NCI-H2227 treated with DMSO at 0.1 percent for 48 hours (cell line): ENCODE measurements at regions not wholly inside any gene's neighbourhood (a gene's known extent, or its start where the extent isn't known, plus 50 kb on each side); places are given as distances from the start of the nearest gene placed in this dataset.
A peak's percentile ranks its signal among the peaks of the same experiment; 100 is the strongest.
"Not testable (repeated sequence)": the region's sequence is repeated elsewhere in the genome, so short reads cannot be mapped to it uniquely, and the experiment has no call there.

Source experiments
- DNase-seq: peaks from one replicate; lab custom pipeline; 2025; lab: John Stamatoyannopoulos, UW

GRCh38 chr5:156076912-156077311 lies 250.1 kb upstream of the SGCD start:
- DNase-seq, result no peak

- DNase-seq, result no peak
Measured at GRCh38 chr5:156087577-156088110, 239.3 kb upstream of the SGCD start.

DNA sequence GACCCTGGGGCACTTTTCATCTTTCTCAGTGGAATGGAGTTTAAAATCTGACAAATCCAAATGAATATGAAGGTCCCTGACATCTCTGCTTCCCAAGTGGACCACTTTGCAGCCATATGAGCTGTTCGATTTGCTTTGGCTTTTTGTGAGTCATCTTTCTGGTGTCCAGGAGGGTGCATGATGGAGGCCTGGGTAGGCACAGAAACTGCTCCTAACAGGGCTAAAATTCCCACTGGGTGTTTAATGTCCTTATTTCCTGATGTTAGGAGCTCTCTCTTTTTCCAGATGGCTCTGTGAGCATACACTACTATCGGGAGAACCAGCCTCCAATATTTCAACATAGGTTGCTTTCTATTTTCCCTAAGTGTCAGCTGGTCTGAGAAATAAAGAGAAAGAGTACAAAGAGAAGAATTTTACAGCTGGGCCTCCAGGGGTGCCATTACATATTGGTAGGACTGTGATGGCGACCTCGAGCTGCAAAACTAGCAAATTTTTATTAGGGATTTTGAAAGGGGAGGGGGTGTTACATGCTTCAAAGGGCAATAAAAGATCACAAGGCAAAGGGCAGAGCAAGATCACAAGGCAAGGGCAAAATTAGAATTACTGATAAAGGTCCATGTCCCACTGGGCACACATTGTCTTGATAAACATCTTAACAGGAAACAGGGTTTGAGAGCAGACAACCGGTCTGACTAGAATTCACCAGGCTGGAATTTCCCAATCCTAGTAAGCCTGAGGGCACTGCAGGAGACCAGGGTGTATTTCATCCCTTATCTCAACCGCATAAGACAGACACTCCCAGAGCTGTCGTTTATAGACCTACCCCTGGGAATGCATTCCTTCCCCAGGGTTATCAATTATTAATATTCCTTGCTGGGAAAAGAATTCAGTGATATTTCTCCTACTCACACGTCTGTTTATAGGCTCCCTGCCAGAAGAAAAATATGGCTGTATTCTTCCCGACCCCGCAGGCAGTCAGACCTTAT lies 236.7 kb upstream of the SGCD start:
- not testable (repeated sequence) for DNase-seq

DNA sequence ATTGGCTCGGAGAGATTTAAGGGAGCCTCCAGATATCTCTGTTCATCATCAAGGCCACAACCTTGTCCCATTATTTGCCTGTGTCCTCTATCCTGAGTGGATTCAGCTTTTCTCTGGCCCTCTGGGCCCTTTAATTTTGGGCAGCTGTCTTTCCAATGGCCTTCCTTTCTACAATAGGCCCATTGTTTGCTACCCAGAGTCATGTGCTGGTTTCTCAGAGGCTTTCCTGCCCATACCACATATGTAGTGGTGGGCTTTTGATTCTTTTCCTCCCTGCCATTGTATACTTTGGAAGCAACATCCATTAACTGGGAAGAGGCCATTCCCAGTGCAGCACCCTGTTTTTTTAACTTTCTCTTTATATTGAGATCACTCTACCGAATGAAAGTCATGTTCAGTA lies 233.9 kb upstream of the SGCD start:
- DNase-seq, result no peak

- no peak for DNase-seq
Measured at GRCh38 chr5:156094001-156094400, 233.0 kb upstream of the SGCD start.

- DNase-seq, result no peak
Measured at GRCh38 chr5:156095709-156096241, 231.2 kb upstream of the SGCD start.

- DNase-seq, result no peak
Measured at GRCh38 chr5:156096259-156096658, 230.7 kb upstream of the SGCD start.

DNA sequence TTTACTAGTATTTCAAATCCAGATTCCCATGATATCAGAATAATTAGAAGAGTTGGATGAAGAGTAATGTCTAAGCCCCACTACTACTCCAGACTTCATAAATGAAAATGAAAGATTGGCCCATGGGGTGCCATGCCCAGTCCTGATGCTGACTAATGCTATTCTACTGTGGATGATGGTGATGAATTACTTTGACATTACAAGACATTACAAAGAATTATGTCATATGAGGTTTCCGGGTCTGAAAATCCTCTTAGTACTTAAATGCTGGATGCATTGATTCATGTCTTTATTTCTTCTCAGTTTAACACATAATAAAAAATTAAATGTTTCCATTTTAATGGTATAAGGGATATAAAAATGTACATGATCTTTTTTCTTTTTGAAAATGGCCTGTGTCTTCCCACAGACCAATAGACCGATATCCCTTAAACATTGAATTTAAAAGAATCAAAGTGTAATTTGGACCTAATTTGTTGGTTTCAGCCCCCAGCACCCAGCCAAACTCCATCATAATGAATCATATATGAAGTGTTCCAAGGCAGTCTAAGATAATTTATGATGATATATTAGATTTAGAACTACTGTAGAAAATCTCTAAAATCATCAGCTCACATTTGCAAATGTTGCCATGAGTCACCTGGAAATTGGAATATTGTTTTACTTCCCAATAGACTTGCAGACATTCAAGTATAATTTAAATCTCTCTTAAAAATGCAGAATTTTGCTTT lies 223.6 kb upstream of the SGCD start:
- no peak for DNase-seq

- no peak for DNase-seq
Measured at GRCh38 chr5:156109317-156110023, 217.5 kb upstream of the SGCD start.

GRCh38 chr5:156119692-156120091 lies 207.3 kb upstream of the SGCD start:
- DNase-seq, result peak; percentile 67

- DNase-seq, result peak; percentile 66
Measured at GRCh38 chr5:156120777-156121176, 206.2 kb upstream of the SGCD start.

- no peak for DNase-seq
Measured at GRCh38 chr5:156121234-156121633, 205.7 kb upstream of the SGCD start.

- DNase-seq, result no peak
Measured at GRCh38 chr5:156121882-156122281, 205.1 kb upstream of the SGCD start.

DNA sequence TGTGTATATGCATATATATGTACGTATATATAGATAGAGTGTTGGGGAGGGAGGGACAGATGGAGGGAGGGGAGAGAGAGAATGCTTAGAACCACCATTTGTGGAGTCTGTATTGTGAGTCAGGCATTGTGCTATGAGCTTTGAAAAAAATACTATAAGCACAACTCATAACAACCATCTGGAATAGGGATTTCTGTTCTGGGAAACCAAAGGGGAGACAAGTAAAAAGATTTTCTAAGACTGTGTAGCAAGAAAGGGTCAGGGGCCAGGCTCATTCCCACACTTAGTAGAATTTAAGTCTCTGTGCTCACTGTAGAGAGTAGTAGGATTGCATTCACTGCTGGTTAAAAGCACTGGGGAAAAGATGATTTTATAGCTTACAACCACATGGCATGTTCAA lies 202.3 kb upstream of the SGCD start:
- no peak for DNase-seq

DNA sequence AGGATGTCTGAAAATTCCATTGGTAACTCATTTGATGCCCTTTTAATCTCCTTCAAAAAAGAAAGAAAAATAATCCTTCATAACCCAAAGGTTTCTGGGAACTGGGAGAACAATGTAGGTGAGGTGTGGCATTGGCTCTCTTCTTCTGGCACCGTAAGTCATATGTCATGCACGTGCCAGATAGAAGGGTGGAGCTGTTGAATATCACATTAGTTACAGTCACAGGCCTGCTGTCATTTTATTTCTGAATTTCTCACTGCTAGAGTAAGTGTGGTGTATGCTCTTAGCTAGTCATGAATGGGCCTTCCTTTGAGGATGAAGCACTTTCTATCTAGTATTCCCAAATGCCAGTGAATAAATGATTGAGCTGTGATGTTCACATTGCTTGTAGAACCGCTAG lies 201.8 kb upstream of the SGCD start:
- DNase-seq, result no peak

DNA sequence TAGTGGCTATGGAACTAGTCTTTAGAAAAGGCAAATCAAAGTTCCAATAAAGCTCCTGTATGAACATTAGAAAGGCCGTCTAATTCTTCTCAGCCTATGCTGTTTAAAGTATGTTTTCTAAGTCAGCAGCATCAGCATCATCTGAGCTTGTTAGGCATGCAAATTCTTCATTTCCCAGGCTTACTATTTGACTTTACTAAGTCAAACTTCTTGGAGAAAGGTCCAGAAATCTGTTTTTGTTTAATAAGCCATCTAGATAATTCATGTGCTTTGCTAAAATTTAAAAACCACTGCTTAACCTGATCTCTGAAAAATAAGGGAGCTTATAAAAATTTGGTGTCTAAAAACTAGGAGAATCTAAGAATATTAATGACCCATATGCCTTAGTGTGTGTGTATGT lies 200.2 kb upstream of the SGCD start:
- no peak for DNase-seq

DNA sequence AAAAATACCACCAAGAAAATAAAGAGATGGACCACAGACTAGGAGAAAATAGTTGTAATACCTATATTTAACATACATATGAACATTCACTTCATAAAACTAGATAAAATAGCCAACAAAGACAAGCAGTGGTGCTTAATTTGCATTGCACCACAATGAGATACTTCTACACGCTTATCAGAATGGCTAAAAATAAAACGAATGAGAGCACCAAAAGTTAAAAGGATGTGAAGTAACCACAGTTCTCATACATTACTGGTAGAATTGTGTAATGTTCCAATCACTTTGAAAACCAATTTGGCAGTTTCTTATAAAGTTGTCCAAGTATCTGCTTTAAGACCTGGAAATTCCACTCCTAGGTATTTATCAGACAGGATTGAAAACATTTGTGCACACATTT lies 198.9 kb upstream of the SGCD start:
- DNase-seq, result no peak

DNA sequence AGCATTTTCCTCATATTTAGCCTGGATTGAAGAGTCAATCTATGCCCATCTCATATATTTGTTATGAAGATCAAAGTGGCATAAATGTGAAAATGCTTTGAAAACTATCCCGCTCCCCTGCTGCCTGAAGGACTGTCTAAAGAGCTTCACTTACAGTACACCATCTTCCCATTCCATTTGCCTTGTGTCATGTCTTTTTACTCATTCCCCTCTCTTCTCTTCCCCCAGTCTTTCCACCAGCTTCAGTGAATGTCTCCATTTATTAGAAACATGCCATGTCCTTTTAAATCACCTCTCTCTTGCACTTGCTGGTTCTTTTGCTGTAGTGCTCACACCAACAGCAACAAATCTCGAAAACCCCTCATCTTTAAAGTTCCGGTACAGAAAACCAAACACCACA lies 192.7 kb upstream of the SGCD start:
- DNase-seq, result no peak

GRCh38 chr5:156135531-156135930 lies 191.4 kb upstream of the SGCD start:
- DNase-seq, result no peak

DNA sequence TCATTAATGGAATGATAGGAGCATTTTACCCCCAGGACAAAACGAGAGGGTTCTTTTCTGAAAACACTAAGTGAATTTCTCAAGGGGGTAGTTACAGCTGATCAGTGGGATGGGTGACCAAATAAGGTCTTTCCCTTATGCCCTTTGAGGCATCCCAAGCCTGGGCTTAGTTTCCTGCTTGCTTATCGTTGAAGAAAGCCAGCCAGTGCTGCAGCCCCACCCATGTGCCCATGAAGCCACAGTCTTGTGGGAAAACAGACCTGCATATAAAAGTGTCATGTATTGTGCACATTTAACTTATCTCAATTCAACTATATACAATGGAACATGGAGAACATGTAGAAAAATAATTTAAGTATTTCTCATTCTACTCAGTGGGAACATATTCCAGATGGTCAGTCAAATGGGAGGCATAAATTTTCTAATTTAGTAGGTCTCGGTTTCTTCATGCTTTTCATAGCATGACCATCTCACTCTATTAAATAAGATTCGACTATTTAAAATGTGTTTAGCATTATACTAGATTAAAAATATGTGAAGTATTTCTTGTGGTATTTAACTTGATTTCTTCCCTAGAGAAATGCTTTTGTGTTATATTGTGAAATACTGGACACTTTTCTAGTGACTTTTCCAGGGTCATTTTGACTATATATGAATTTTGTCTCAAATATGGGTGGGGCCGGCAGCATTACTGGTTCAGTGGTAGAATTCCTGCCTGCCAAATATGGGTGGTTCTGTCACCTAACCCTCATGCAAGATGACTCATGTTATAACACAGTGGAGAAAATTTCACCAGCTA lies 189.7 kb upstream of the SGCD start:
- DNase-seq, result no peak

DNA sequence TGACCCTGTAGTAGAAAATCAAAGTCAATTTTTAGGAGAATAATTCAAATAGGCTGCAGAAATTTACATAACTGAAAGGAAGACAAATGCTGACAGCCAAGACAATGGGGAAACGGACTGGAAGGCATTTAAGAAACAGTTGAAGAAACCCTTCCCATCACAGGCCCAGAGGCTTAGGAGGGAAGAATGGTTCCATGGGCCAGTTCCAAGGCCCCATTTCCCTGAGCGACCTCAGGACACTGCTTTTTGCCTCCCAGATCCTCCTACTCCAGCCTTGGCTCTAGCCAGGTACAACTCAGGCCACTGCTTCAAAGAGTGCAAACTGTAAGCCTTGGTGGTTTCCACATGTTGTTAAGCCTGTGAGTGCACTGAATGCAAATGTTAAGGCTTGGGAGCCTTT lies 184.1 kb upstream of the SGCD start:
- DNase-seq, result no peak
